ENCODE measurements at regions not wholly inside any gene's neighbourhood (a gene's known extent, or its start where the extent isn't known, plus 50 kb on each side); places are given as distances from the start of the nearest gene placed in this dataset.

GRCh38 chr6:144661116-144661806 lies 376.1 kb downstream of the UTRN start:
- no peak overlapping the region for H3K23ac ChIP-seq (ENCODE audit: insufficient read length, low read depth, low read length)
- no peak overlapping the region for H2BK12ac ChIP-seq (ENCODE audit: insufficient read length, low read depth, low read length)
- no peaks in the 10 kb centered on the region for H3K9me3 ChIP-seq (ENCODE audit: control insufficient read depth, low read depth, low read length)
- H3K4me2 ChIP-seq (ENCODE audit: insufficient read depth, insufficient read length, low read length): peak overlapping the region; percentile 18
- no peak overlapping the region for H2BK20ac ChIP-seq (ENCODE audit: low read depth, low read length, poor library complexity, severe bottlenecking)
- TF ChIP-seq, protein P1, sequence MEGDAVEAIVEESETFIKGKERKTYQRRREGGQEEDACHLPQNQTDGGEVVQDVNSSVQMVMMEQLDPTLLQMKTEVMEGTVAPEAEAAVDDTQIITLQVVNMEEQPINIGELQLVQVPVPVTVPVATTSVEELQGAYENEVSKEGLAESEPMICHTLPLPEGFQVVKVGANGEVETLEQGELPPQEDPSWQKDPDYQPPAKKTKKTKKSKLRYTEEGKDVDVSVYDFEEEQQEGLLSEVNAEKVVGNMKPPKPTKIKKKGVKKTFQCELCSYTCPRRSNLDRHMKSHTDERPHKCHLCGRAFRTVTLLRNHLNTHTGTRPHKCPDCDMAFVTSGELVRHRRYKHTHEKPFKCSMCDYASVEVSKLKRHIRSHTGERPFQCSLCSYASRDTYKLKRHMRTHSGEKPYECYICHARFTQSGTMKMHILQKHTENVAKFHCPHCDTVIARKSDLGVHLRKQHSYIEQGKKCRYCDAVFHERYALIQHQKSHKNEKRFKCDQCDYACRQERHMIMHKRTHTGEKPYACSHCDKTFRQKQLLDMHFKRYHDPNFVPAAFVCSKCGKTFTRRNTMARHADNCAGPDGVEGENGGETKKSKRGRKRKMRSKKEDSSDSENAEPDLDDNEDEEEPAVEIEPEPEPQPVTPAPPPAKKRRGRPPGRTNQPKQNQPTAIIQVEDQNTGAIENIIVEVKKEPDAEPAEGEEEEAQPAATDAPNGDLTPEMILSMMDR (conservative IDR thresholded peaks at IDR 0.05): no peak
- no peak overlapping the region for H3K9ac ChIP-seq (ENCODE audit: extremely low read depth, insufficient read length, low read length)
- no peaks in the 10 kb centered on the region for H4K20me1 ChIP-seq (ENCODE audit: control insufficient read depth, insufficient read depth, insufficient read length)
- H2AFZ ChIP-seq (ENCODE audit: low read length): no peak overlapping the region
- H2BK120ac ChIP-seq (ENCODE audit: low read depth, low read length, poor library complexity, severe bottlenecking): no peak overlapping the region
- H3K79me2 ChIP-seq (ENCODE audit: insufficient read depth, low read length): peaks cover 1% of the 10 kb centered on the region; the same call in 1 of the 2 replicates
- no peak for DNase-seq
- no peak overlapping the region for H2BK15ac ChIP-seq (ENCODE audit: low read depth, low read length)
- H3K4me1 ChIP-seq (ENCODE audit: insufficient read depth, low read length): peaks cover 28% of the 10 kb centered on the region
- no peak overlapping the region for H4K91ac ChIP-seq (ENCODE audit: insufficient read length, low read depth, low read length)
- WGBS (ENCODE audit: extremely low coverage, insufficient read length, low lambda C conversion rate): no CpG with 5 or more reads among the region's 8 CpGs
- no peaks in the 10 kb centered on the region for H3K27me3 ChIP-seq (ENCODE audit: insufficient read depth, low read length)
- H2AK5ac ChIP-seq (ENCODE audit: insufficient read length, low read length): no peak overlapping the region
- no peak overlapping the region for H4K5ac ChIP-seq (ENCODE audit: insufficient read length, low read depth, low read length)
- no peaks in the 10 kb centered on the region for H3K79me1 ChIP-seq (ENCODE audit: insufficient read depth, low read depth, low read length, poor library complexity, severe bottlenecking)
- no peak overlapping the region for H4K8ac ChIP-seq (replicated peaks; ENCODE audit: insufficient read length, low read depth, low read length)
- Mint-ChIP-seq H3K4me3 (peak overlapping the region; percentile 45 to 49), H3K36me3 (ENCODE audit: insufficient read depth in 1 of 3, low read depth in 3 of 3) (no peaks in the 10 kb centered on the region), H3K27me3 (ENCODE audit: low read depth) (no peaks in the 10 kb centered on the region), H3K27ac (peak overlapping the region in 1 of 3 experiments; percentile 64; a peak in 3 of 7 replicates), H3K9me3 (no peaks in the 10 kb centered on the region), H3K4me1 (peaks cover 62 to 81% of the 10 kb centered on the region in 2 experiments)
- H3K56ac ChIP-seq (ENCODE audit: insufficient read length, low read depth, low read length): no peak overlapping the region
- no peaks in the 10 kb centered on the region for H3K23me2 ChIP-seq (ENCODE audit: insufficient read length, low read depth, low read length, poor library complexity, severe bottlenecking)
- no peak overlapping the region for H3K27ac ChIP-seq (ENCODE audit: insufficient read length, low read depth, low read length)
- H3K18ac ChIP-seq (ENCODE audit: insufficient read length, low read depth, low read length): no peak overlapping the region
- no peak overlapping the region for H3K4ac ChIP-seq (ENCODE audit: low read depth, low read length)
- H3K14ac ChIP-seq (ENCODE audit: insufficient read depth, low read length): no peak overlapping the region
- H2BK5ac ChIP-seq (ENCODE audit: insufficient read length, low read length): no peak overlapping the region
- H3T11ph ChIP-seq (ENCODE audit: low read length): no peak overlapping the region

All from H9 (cell line).